Nephron progenitor cell (in vitro differentiated cells): ENCODE measurements at regions not wholly inside any gene's neighbourhood (a gene's known extent, or its start where the extent isn't known, plus 50 kb on each side); places are given as distances from the start of the nearest gene placed in this dataset.

Experiments used
- DNase-seq: peaks from one replicate; pipeline ENCODE4 v3.0.0; 2021
- H3K27ac Mint-ChIP-seq: 2 replicates; pipeline ENCODE4 v1.8.0; 2021; ENCODE audit warnings: mild to moderate bottlenecking, moderate library complexity, mixed read lengths
- H3K27me3 Mint-ChIP-seq: 2 replicates; pipeline ENCODE4 v1.8.0; 2021; ENCODE audit warnings: mild to moderate bottlenecking, low read depth, mixed read lengths; ENCODE audit not compliant: poor library complexity
- H3K36me3 Mint-ChIP-seq: 2 replicates; pipeline ENCODE4 v1.8.0; 2021; ENCODE audit warnings: low read depth, mixed read lengths
- H3K4me1 Mint-ChIP-seq: 2 replicates; pipeline ENCODE4 v1.8.0; 2021; ENCODE audit warnings: mixed read lengths
- H3K4me3 Mint-ChIP-seq: 2 replicates; pipeline ENCODE4 v1.8.0; 2021; ENCODE audit warnings: mild to moderate bottlenecking, moderate library complexity, mixed read lengths
- H3K9me3 Mint-ChIP-seq: 2 replicates; pipeline ENCODE4 v1.8.0; 2021; ENCODE audit warnings: mild to moderate bottlenecking, moderate library complexity, mixed read lengths
- TF ChIP-seq, protein P1 (sequence below): fragments of 200-600 bp; sonication (generic); IDR thresholded peaks from 2 replicates; pipeline ENCODE4 v1.5.0; 2021; ENCODE audit warnings: antibody characterized with exemption

DNA sequence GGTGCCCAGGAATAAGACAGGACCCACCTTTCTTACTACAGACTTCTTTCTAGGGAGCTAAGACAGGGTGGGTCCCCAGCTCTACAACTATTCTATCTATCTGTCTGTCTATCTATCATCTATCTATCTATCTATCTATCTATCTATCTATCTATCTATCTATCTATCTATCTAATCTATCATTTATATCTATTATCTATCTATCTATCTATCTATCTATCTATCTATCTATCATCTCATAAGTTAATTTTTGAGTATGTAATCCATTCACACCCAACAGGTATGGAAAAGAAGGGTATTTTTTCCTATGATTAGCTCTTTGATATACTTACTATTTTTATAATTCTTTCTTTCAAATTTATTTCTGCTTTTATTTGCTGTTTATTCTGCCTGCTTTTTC is 55.9 kb downstream of the BAMBI start:
- peaks cover 23% of the 10 kb centered on the region for H3K9me3 Mint-ChIP-seq
- H3K27ac Mint-ChIP-seq, result no peak overlapping the region
- TF ChIP-seq, protein P1, sequence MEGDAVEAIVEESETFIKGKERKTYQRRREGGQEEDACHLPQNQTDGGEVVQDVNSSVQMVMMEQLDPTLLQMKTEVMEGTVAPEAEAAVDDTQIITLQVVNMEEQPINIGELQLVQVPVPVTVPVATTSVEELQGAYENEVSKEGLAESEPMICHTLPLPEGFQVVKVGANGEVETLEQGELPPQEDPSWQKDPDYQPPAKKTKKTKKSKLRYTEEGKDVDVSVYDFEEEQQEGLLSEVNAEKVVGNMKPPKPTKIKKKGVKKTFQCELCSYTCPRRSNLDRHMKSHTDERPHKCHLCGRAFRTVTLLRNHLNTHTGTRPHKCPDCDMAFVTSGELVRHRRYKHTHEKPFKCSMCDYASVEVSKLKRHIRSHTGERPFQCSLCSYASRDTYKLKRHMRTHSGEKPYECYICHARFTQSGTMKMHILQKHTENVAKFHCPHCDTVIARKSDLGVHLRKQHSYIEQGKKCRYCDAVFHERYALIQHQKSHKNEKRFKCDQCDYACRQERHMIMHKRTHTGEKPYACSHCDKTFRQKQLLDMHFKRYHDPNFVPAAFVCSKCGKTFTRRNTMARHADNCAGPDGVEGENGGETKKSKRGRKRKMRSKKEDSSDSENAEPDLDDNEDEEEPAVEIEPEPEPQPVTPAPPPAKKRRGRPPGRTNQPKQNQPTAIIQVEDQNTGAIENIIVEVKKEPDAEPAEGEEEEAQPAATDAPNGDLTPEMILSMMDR, result no peak
- no peak for DNase-seq
- H3K4me3 Mint-ChIP-seq, result no peak overlapping the region
- H3K36me3 Mint-ChIP-seq, result peaks cover 4% of the 10 kb centered on the region
- H3K4me1 Mint-ChIP-seq, result peaks cover 18% of the 10 kb centered on the region
- H3K27me3 Mint-ChIP-seq, result peaks cover 19% of the 10 kb centered on the region

DNA sequence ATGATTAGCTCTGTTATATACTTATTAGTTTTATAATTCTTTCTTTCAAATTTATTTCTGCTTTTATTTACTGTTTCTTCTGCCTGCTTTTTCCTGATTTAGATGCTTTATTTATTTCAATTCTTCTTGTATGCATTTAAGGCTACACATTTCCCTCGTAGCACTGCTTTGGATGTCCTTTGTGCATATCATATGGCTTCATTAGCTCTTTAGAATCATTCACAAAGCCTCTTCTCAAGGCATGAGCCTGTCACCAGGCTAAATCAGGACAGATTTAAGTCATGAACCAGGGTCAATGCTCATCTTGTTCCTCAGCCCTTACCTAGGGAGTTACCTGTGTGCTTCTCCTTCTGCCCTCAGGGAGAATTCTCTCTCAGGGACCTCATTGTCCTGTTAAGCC is 56.3 kb downstream of the BAMBI start:
- Mint-ChIP-seq H3K36me3 (peaks cover 4% of the 10 kb centered on the region), H3K27ac (no peak overlapping the region), H3K4me1 (peaks cover 18% of the 10 kb centered on the region), H3K4me3 (no peak overlapping the region), H3K9me3 (peaks cover 23% of the 10 kb centered on the region), H3K27me3 (peaks cover 19% of the 10 kb centered on the region)
- no peak for DNase-seq
- TF ChIP-seq, protein P1, result no peak

DNA sequence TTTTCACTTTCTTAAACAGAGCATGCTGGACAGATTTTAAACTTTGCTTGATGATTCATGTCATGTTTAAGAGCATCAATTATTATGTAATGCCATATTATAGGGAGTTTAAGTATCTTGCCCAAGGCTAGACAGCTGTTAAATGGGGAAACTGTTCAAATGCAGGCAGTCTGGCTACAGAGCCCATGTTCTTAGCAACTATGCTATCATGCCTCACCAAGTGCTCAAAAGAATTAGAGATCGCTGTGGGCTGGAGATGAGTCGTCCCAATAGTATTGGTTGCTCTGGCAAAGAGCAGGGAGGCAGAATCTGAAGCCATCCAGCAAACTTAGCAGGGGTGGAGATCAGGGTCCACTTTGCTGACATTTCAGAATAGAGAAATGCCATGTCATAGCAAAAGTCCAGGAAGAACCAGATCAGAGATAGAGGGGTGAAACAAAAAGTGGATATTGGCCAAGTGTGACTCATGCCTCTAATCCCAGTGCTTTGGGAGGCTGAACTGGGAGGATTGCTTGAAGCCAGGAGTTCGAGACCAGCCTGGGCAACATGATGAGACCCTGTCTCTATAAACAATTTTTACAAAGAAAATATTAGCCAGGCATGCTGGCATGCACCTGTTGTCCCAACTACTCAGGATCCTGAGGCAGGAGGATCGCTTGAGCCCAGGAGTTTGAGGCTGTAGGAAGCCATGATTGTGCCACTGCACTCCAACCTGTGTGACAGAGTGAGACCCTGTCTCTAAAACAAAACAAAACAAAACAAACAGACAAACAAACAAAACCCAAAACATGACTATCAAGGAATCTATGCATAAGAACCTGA is 57.8 kb downstream of the BAMBI start:
- Mint-ChIP-seq H3K4me3 (no peak overlapping the region), H3K27me3 (peaks cover 16% of the 10 kb centered on the region), H3K27ac (no peak overlapping the region), H3K9me3 (peaks cover 23% of the 10 kb centered on the region), H3K4me1 (peaks cover 18% of the 10 kb centered on the region), H3K36me3 (peaks cover 4% of the 10 kb centered on the region)
- TF ChIP-seq, protein P1, result no peak
- DNase-seq, result no peak

DNA sequence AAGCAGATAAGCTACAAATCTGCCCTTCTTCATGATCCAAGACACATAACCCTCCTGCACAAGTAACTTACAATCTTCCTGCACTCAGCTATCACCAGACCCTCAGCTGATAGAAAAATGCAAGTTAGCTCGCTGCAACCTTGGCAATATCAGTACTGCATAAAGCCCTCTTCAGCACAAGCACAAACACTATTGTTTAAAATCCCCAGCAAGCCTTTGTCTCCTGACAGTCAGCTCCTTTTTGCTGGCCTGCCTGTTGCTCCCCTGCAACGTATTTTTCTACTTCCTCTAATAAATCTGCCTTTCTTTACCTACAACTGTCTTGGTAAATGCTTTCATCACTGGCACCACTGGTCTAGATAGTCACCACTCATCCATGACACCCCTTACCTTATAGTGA is 59.8 kb downstream of the BAMBI start:
- H3K4me3 Mint-ChIP-seq, result no peak overlapping the region
- peaks cover 11% of the 10 kb centered on the region for H3K27me3 Mint-ChIP-seq
- DNase-seq, result no peak
- no peak overlapping the region for H3K27ac Mint-ChIP-seq
- TF ChIP-seq, protein P1, result no peak
- peaks cover 4% of the 10 kb centered on the region for H3K36me3 Mint-ChIP-seq
- H3K4me1 Mint-ChIP-seq, result peaks cover 14% of the 10 kb centered on the region
- peaks cover 22% of the 10 kb centered on the region for H3K9me3 Mint-ChIP-seq

DNA sequence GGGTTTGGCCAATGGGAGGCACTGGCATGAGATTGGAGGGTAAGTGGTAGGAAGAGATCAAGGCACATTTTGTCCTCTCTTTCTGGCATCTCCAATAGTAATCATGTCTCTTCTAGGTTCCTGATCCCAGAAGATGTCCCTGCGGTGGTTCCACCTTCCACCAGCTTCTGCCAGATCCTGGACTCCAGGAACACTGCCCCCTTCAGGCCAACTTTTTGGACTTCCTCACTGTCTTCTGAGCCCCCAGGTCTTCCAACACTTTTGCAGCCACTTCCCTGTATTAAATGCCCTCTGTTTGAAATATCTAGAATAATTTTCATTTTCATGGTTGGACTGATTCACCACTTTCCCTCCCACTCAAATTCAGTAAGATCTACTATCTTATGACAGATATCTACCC is 60.9 kb downstream of the BAMBI start:
- H3K27me3 Mint-ChIP-seq, result peaks cover 8% of the 10 kb centered on the region
- H3K36me3 Mint-ChIP-seq, result no peaks in the 10 kb centered on the region
- TF ChIP-seq, protein P1, result no peak
- DNase-seq, result no peak
- peaks cover 12% of the 10 kb centered on the region for H3K9me3 Mint-ChIP-seq
- H3K4me1 Mint-ChIP-seq, result peaks cover 8% of the 10 kb centered on the region
- no peak overlapping the region for H3K27ac Mint-ChIP-seq
- H3K4me3 Mint-ChIP-seq, result no peak overlapping the region

DNA sequence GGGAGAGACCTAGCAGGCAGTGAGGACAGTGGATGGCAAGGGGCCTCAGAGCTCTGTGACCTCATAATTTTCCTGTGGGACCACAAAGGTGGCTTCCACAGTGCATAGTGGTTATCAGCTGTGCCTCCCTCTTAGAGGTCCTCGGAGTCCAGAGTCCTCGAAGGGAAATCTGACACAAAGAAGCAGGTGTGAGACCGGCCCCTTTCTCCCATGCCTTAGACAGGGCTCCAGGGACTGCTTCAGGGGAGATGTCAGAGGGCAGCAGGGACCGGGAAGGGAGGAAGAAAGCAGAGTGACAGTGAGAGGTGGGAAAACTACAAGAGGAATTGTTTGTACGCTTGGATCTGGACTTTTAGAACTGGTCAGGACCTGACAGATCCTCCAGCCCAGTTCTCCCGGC is 66.3 kb downstream of the BAMBI start:
- DNase-seq, result no peak
- peaks cover 34% of the 10 kb centered on the region for H3K9me3 Mint-ChIP-seq
- no peaks in the 10 kb centered on the region for H3K4me1 Mint-ChIP-seq
- H3K36me3 Mint-ChIP-seq, result peaks cover 5% of the 10 kb centered on the region
- H3K4me3 Mint-ChIP-seq, result no peak overlapping the region
- H3K27me3 Mint-ChIP-seq, result no peaks in the 10 kb centered on the region
- TF ChIP-seq, protein P1, result no peak
- no peak overlapping the region for H3K27ac Mint-ChIP-seq
